ENCODE measurements at regions not wholly inside any gene's neighbourhood (a gene's known extent, or its start where the extent isn't known, plus 50 kb on each side); places are given as distances from the start of the nearest gene placed in this dataset.

DNA sequence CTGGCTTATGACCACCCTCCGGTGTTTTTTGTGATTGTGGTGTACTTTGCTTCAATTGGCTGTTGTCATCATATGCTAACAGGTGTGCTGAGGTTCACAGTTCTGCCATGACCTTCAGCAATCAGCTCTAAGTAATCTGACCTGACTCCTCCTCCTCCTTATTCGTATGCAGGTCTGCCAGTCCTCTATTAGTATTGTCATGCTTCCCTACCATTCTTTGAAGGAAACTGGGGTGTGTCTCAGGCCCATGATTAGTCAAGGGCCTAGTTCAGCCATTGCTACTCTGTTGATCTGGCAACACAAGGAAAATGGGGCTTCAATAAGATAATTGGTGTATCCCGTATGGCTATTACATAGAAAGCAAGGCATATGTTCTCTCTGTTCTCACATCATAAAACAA is 332.3 kb upstream of the DPYD start:
- no peaks in the 10 kb centered on the region for H3K36me3 Mint-ChIP-seq (ENCODE audit: low read depth, unreplicated experiment)
- H3K27me3 Mint-ChIP-seq (ENCODE audit: unreplicated experiment), result peaks cover 2% of the 10 kb centered on the region
- H3K9me3 Mint-ChIP-seq (ENCODE audit: unreplicated experiment), result no peaks in the 10 kb centered on the region
- no peak for DNase-seq (ENCODE audit: low spot score)
- H3K4me3 Mint-ChIP-seq (ENCODE audit: unreplicated experiment), result no peak overlapping the region
- TF ChIP-seq, protein P1, sequence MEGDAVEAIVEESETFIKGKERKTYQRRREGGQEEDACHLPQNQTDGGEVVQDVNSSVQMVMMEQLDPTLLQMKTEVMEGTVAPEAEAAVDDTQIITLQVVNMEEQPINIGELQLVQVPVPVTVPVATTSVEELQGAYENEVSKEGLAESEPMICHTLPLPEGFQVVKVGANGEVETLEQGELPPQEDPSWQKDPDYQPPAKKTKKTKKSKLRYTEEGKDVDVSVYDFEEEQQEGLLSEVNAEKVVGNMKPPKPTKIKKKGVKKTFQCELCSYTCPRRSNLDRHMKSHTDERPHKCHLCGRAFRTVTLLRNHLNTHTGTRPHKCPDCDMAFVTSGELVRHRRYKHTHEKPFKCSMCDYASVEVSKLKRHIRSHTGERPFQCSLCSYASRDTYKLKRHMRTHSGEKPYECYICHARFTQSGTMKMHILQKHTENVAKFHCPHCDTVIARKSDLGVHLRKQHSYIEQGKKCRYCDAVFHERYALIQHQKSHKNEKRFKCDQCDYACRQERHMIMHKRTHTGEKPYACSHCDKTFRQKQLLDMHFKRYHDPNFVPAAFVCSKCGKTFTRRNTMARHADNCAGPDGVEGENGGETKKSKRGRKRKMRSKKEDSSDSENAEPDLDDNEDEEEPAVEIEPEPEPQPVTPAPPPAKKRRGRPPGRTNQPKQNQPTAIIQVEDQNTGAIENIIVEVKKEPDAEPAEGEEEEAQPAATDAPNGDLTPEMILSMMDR (IDR thresholded peaks at IDR 0.05; ENCODE audit: unreplicated experiment), result no peak
- no peaks in the 10 kb centered on the region for H3K4me1 Mint-ChIP-seq (ENCODE audit: unreplicated experiment)
- no peak overlapping the region for H3K27ac Mint-ChIP-seq (ENCODE audit: unreplicated experiment)

DNA sequence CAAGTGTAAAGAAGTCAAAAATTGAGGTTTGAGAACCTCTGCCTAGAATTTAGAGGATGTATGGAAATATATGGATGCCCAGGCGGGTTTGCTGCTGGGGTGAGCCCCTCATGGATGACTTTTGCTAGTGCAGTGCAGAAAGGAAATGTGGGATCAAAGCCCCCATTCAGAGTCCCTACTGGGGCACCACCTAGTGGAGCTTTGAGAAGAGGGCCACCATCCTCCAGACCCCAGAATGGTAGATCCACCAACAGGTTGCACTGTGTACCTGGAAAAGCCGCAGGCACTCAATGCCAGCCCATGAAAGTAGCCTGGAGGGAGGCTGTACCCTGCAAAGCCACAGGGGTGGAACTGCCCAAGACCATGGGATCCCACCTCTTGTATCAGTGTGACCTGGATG is 330.7 kb upstream of the DPYD start:
- TF ChIP-seq, protein P1 (IDR thresholded peaks at IDR 0.05; ENCODE audit: unreplicated experiment), result peak; percentile 24
- no peak for DNase-seq (ENCODE audit: low spot score)
- H3K27ac Mint-ChIP-seq (ENCODE audit: unreplicated experiment), result no peak overlapping the region
- H3K4me1 Mint-ChIP-seq (ENCODE audit: unreplicated experiment), result no peaks in the 10 kb centered on the region
- H3K36me3 Mint-ChIP-seq (ENCODE audit: low read depth, unreplicated experiment), result no peaks in the 10 kb centered on the region
- no peaks in the 10 kb centered on the region for H3K9me3 Mint-ChIP-seq (ENCODE audit: unreplicated experiment)
- H3K27me3 Mint-ChIP-seq (ENCODE audit: unreplicated experiment), result peaks cover 2% of the 10 kb centered on the region
- H3K4me3 Mint-ChIP-seq (ENCODE audit: unreplicated experiment), result no peak overlapping the region

DNA sequence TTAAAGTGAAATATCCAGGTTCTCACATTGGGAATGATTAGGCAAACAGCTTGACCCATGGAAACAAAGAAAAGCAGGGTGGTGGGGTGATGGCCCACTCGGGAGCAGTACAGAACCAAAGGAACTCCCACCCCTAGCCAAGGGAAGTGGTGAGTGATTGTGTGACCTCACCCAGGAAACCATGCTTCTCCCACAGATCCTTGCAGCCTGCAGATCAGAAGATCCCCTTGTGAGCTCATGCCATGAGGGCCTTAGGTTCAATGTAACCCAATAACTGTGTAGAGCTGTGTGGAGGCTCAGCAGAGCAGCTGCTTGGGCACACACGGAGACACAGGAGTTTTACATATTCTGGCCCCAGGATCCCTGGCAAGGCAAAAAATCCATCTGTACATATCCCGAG is 311.8 kb upstream of the DPYD start:
- Mint-ChIP-seq H3K27ac (ENCODE audit: unreplicated experiment) (no peak overlapping the region), H3K4me1 (ENCODE audit: unreplicated experiment) (no peaks in the 10 kb centered on the region), H3K9me3 (ENCODE audit: unreplicated experiment) (no peaks in the 10 kb centered on the region), H3K27me3 (ENCODE audit: unreplicated experiment) (peaks cover 1% of the 10 kb centered on the region), H3K4me3 (ENCODE audit: unreplicated experiment) (no peak overlapping the region), H3K36me3 (ENCODE audit: low read depth, unreplicated experiment) (no peaks in the 10 kb centered on the region)
- TF ChIP-seq, protein P1 (IDR thresholded peaks at IDR 0.05; ENCODE audit: unreplicated experiment), result no peak
- DNase-seq (ENCODE audit: low spot score), result no peak

DNA sequence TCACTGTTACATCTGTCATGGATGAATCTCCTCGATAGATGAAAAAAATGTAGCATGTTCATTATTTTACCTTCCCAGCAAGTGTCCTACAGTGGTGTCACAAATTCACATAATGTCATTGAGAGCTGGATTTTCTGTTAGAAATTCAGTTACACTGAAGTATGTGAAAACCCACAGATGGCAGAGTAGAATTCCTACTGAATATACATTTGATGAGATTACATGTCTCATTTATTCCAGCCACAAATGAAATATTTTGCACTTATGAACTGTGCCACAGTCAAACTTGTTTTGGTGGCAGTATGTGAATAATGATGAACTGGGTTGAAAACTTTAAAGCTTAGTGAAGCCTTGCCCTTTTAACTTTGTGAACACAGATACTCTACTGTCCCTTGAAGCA is 301.9 kb upstream of the DPYD start:
- no peaks in the 10 kb centered on the region for H3K9me3 Mint-ChIP-seq (ENCODE audit: unreplicated experiment)
- no peak for DNase-seq (ENCODE audit: low spot score)
- H3K27me3 Mint-ChIP-seq (ENCODE audit: unreplicated experiment), result no peaks in the 10 kb centered on the region
- no peaks in the 10 kb centered on the region for H3K4me1 Mint-ChIP-seq (ENCODE audit: unreplicated experiment)
- H3K4me3 Mint-ChIP-seq (ENCODE audit: unreplicated experiment), result no peak overlapping the region
- H3K36me3 Mint-ChIP-seq (ENCODE audit: low read depth, unreplicated experiment), result no peaks in the 10 kb centered on the region
- TF ChIP-seq, protein P1 (IDR thresholded peaks at IDR 0.05; ENCODE audit: unreplicated experiment), result no peak
- no peak overlapping the region for H3K27ac Mint-ChIP-seq (ENCODE audit: unreplicated experiment)

DNA sequence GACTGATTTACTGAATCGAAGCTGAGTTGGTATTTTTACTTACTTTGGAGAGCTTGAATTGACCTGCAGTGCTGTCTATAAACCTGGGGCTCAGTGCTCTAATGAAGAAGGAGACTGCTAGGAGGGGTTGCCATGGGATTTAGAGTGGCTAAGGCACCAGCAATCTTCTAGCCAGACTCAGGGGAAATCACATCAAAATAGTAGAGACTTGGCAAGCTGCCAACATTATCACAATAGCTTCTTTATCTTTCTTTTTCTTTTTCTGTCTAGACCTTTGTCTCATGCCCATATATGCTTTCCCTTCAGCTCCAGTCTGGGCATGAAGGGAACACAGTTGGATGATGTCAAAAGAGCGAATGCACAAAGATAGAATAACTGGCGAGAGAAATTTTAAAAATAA is 301.1 kb upstream of the DPYD start:
- H3K9me3 Mint-ChIP-seq (ENCODE audit: unreplicated experiment), result no peaks in the 10 kb centered on the region
- H3K27ac Mint-ChIP-seq (ENCODE audit: unreplicated experiment), result no peak overlapping the region
- no peaks in the 10 kb centered on the region for H3K36me3 Mint-ChIP-seq (ENCODE audit: low read depth, unreplicated experiment)
- no peaks in the 10 kb centered on the region for H3K27me3 Mint-ChIP-seq (ENCODE audit: unreplicated experiment)
- no peak for DNase-seq (ENCODE audit: low spot score)
- H3K4me3 Mint-ChIP-seq (ENCODE audit: unreplicated experiment), result no peak overlapping the region
- TF ChIP-seq, protein P1 (IDR thresholded peaks at IDR 0.05; ENCODE audit: unreplicated experiment), result no peak
- no peaks in the 10 kb centered on the region for H3K4me1 Mint-ChIP-seq (ENCODE audit: unreplicated experiment)

Measured in endothelial cell (in vitro differentiated cells).